ENCODE measurements at regions not wholly inside any gene's neighbourhood (a gene's known extent, or its start where the extent isn't known, plus 50 kb on each side); places are given as distances from the start of the nearest gene placed in this dataset.

DNA sequence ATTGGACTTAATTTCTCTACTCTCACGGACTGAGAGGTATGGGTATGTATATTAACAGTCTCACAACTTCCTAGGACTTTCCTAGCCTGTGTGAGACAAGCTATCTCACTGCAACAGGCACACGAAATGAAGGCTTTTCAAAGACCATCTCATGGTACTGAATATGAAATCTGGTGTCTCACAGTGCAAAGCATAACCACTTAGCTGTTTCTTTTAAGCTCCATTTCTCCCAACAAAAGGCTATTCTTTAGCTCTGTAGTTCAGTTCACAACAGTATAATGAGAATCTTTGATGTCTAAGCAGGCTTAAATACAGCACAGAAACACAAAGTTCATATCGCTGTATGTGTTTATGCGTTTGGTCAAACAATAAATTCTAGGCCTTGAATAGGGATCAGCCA, 116.2 kb upstream of the PCDH18 start:
- CTCF ChIA-PET, result no interaction called here
- H3K79me2 ChIP-seq (ENCODE audit: insufficient read depth), result no peaks in the 10 kb centered on the region
- TF ChIP-seq RAD21 (IDR thresholded peaks at IDR 0.05; ENCODE audit: low read length) (no peak), FOSL2 (IDR thresholded peaks at IDR 0.05; ENCODE audit: borderline replicate concordance, low read depth) (no peak), JUND (IDR thresholded peaks at IDR 0.05) (no peak), USF1 (IDR thresholded peaks at IDR 0.05; ENCODE audit: borderline replicate concordance, low read depth) (no peak), RCOR1 (IDR thresholded peaks at IDR 0.05; ENCODE audit: low read length) (no peak), RXRA (IDR thresholded peaks at IDR 0.05; ENCODE audit: borderline replicate concordance, low read depth) (no peak), GABPA (IDR thresholded peaks at IDR 0.05; ENCODE audit: low read depth) (no peak), POLR2AphosphoS5 (IDR thresholded peaks at IDR 0.05; ENCODE audit: low read depth, low read length) (no peak), GATA2 (CRISPR knock-in tag; IDR thresholded peaks at IDR 0.05) (no peak), REST (IDR thresholded peaks at IDR 0.05; ENCODE audit: low read depth, low read length) (no peak), MEF2A (IDR thresholded peaks at IDR 0.05; ENCODE audit: borderline replicate concordance, low read depth) (no peak)
- TF ChIP-seq, protein P1, sequence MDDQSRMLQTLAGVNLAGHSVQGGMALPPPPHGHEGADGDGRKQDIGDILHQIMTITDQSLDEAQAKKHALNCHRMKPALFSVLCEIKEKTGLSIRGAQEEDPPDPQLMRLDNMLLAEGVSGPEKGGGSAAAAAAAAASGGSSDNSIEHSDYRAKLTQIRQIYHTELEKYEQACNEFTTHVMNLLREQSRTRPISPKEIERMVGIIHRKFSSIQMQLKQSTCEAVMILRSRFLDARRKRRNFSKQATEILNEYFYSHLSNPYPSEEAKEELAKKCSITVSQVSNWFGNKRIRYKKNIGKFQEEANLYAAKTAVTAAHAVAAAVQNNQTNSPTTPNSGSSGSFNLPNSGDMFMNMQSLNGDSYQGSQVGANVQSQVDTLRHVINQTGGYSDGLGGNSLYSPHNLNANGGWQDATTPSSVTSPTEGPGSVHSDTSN (IDR thresholded peaks at IDR 0.05), result no peak

DNA sequence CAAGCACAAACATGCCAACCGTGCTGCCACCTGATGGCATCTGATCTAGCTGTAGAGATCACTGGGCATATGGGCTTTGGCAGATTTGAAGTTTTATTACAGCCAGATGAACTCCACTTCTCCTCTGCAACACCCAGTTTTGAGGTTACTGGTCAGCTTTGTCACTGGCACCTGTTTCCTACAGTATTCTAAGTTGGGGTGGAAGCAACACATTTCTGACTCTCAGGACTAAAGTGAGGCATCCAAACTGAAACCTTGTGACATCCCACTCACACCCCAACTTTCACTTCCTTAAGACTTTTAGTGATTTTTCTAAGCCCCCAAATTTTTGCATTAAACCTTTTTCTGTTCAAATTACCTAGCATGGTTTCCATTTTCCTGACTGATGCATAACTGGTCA, 115.1 kb upstream of the PCDH18 start:
- no peaks in the 10 kb centered on the region for H3F3A ChIP-seq (replicated peaks; ENCODE audit: insufficient read depth)
- H3K4me1 ChIP-seq (ENCODE audit: control insufficient read depth in 1 of 2, insufficient read depth in 2 of 2, low read depth in 1 of 2, low read length in 1 of 2), result no peaks in the 10 kb centered on the region
- no peaks in the 10 kb centered on the region for H3K79me2 ChIP-seq (ENCODE audit: insufficient read depth)
- no peaks in the 10 kb centered on the region for H3K36me3 ChIP-seq (replicated peaks in 1 of 2; ENCODE audit: control insufficient read depth in 1 of 2, insufficient read depth in 2 of 2, low read length in 1 of 2)
- no peak overlapping the region for H2AFZ ChIP-seq (ENCODE audit: low read depth)
- H3K9me3 ChIP-seq, result no peaks in the 10 kb centered on the region
- H3K4me2 ChIP-seq, result no peak overlapping the region
- DNase-seq, result no peak
- no peak for TF ChIP-seq NRF1 (IDR thresholded peaks at IDR 0.05; ENCODE audit: low read depth, low read length)
- TF ChIP-seq GATA2 (CRISPR knock-in tag; IDR thresholded peaks at IDR 0.05), result no peak
- TF ChIP-seq EZH2phosphoT487 (IDR thresholded peaks at IDR 0.05; ENCODE audit: borderline replicate concordance, low read depth), result no peak
- no peak for TF ChIP-seq POLR2AphosphoS5 (IDR thresholded peaks at IDR 0.05; ENCODE audit: low read depth, low read length)
- TF ChIP-seq NFIC (IDR thresholded peaks at IDR 0.05; ENCODE audit: borderline replicate concordance), result no peak
- ChIA-PET POLR2A (no interaction called here), CTCF (interaction anchor here (1.6 kb wide), 1 partner anchor 9 kb away, joined by 3 read pairs; no protein-coding TSS in a partner anchor)
- H3K4me3 ChIP-seq (ENCODE audit: low read depth in 2 of 2, low read length in 1 of 2), result no peak overlapping the region
- no peaks in the 10 kb centered on the region for H3K27me3 ChIP-seq (ENCODE audit: insufficient read depth)
- H3K9ac ChIP-seq, result no peak overlapping the region
- 94% methylated on average over 1 of the region's 1 CpG for WGBS (ENCODE audit: low lambda C conversion rate)
- no peaks in the 10 kb centered on the region for H3K9me2 ChIP-seq
- H4K20me1 ChIP-seq (ENCODE audit: insufficient read depth), result no peaks in the 10 kb centered on the region
- no peak overlapping the region for H3K27ac ChIP-seq (ENCODE audit: low read depth in 2 of 2, low read length in 1 of 2)

More for the DNA sequence above, 116.2 kb upstream of the PCDH18 start:
- no peak overlapping the region for H3K4me2 ChIP-seq
- no peaks in the 10 kb centered on the region for H4K20me1 ChIP-seq (ENCODE audit: insufficient read depth)
- H3K27me3 ChIP-seq (ENCODE audit: insufficient read depth), result no peaks in the 10 kb centered on the region
- POLR2A ChIA-PET, result no interaction called here
- H3K4me1 ChIP-seq (ENCODE audit: control insufficient read depth in 1 of 2, insufficient read depth in 2 of 2, low read depth in 1 of 2, low read length in 1 of 2), result peaks cover 0 to 7% of the 10 kb centered on the region in 2 experiments; a peak in 1 of 4 replicates
- H3K9ac ChIP-seq, result no peak overlapping the region
- no peak overlapping the region for H2AFZ ChIP-seq (ENCODE audit: low read depth)
- H3K4me3 ChIP-seq (ENCODE audit: low read depth in 2 of 2, low read length in 1 of 2), result no peak overlapping the region
- no peaks in the 10 kb centered on the region for H3K36me3 ChIP-seq (replicated peaks in 1 of 2; ENCODE audit: control insufficient read depth in 1 of 2, insufficient read depth in 2 of 2, low read length in 1 of 2)
- WGBS (ENCODE audit: low lambda C conversion rate), result 81% methylated on average over 4 of the region's 4 CpGs
- H3K9me3 ChIP-seq, result no peaks in the 10 kb centered on the region
- no peaks in the 10 kb centered on the region for H3F3A ChIP-seq (replicated peaks; ENCODE audit: insufficient read depth)
- no peaks in the 10 kb centered on the region for H3K9me2 ChIP-seq
- no peak overlapping the region for H3K27ac ChIP-seq (ENCODE audit: low read depth in 2 of 2, low read length in 1 of 2)
- DNase-seq, result no peak
